Activated CD4-positive, alpha-beta memory T cell treated with anti-CD3 and anti-CD28 coated beads, Interleukin-2, amount 10 ng/mL, durations not matched to agents 7 days and 5 days (primary cell): ENCODE measurements at regions not wholly inside any gene's neighbourhood (a gene's known extent, or its start where the extent isn't known, plus 50 kb on each side); places are given as distances from the start of the nearest gene placed in this dataset.

Experiments
- CTCF ChIA-PET: fragments of 350-600 bp; sonication (Branson Sonifier 250); formaldehyde crosslinking; loops from one replicate; lab custom pipeline; 2021; ENCODE audit warnings: antibody characterized with exemption, inconsistent platforms; lab: Charles Lee
- POLR2A ChIA-PET: fragments of 350-600 bp; sonication (Branson Sonifier 250); formaldehyde crosslinking; loops from one replicate; lab custom pipeline; 2021; ENCODE audit warnings: antibody characterized with exemption; lab: Charles Lee
- DNase-seq: peaks from one replicate; pipeline ENCODE4 v3.0.0-alpha.2; 2020
- H3K27ac Mint-ChIP-seq: one replicate; pipeline ENCODE4 v1.8.0; 2021; ENCODE audit warnings: mild to moderate bottlenecking, mixed read lengths
- H3K27me3 Mint-ChIP-seq: one replicate; pipeline ENCODE4 v1.8.0; 2021; ENCODE audit warnings: mixed read lengths
- H3K36me3 Mint-ChIP-seq: one replicate; pipeline ENCODE4 v1.8.0; 2021; ENCODE audit warnings: low read depth, mixed read lengths
- H3K4me1 Mint-ChIP-seq: one replicate; pipeline ENCODE4 v1.8.0; 2021; ENCODE audit warnings: mixed read lengths
- H3K4me3 Mint-ChIP-seq: one replicate; pipeline ENCODE4 v1.8.0; 2021; ENCODE audit warnings: mild to moderate bottlenecking, mixed read lengths
- H3K9me3 Mint-ChIP-seq: one replicate; pipeline ENCODE4 v1.8.0; 2021; ENCODE audit warnings: mixed read lengths

DNA sequence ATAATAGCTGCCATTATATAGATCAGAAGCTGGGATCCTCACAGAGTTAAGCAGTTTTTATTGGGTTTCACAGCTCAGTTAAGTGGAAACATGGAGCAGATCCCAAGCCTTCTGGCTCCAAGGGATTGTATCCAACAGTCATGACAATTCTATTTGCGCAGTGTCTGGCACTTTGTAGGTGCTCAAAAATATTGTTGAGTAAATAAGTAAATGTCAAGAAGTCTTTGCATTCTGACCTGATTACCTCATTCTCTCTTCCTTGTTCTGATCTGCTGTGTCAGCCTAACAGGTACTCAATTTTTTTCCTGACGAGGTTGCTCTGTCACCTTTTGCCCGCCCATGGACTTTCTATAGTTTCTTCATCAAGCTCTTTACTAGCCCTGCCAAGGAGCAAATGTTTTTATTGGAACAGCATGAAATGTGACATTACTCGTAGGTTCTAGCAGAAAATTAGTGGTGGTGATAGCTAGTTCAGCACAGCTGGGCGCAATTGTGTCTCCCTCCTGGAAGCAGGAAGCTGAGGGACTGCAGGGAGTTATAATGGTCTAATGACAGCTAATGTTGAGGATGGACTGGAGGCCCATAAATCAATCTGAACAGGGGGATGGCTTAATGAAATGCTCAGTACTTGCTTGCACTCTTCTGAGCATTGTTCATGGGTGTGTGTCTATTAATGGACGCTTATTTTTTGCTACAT lies 680.2 kb downstream of the CCSER2 start:
- Mint-ChIP-seq H3K4me3 (no peak overlapping the region), H3K27me3 (no peaks in the 10 kb centered on the region), H3K4me1 (no peaks in the 10 kb centered on the region), H3K9me3 (no peaks in the 10 kb centered on the region), H3K36me3 (no peaks in the 10 kb centered on the region), H3K27ac (no peak overlapping the region)
- CTCF ChIA-PET = no interaction called here
- no peak for DNase-seq
- POLR2A ChIA-PET = no interaction called here

DNA sequence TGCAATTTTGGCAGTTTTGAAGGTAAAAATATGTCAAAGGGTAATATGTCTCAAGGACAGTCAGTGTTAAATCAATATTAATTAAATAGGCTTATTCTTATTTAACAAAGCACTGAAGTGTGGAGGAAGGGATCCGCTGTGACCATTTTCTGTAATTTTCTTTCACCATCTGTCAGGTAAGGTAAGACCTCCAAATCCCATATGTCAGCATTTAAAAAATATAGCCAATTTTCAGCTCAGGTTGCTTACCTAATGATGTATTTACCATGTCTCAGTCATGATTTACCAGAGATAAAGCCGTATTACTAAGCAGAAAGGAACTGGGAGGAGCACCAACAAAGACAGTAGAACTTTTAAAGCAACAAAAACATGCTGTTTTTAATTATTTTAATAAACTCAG lies 683.9 kb downstream of the CCSER2 start:
- ChIA-PET POLR2A (no interaction called here), CTCF (no interaction called here)
- DNase-seq = no peak
- H3K4me3 Mint-ChIP-seq = no peak overlapping the region
- no peaks in the 10 kb centered on the region for H3K27me3 Mint-ChIP-seq
- no peaks in the 10 kb centered on the region for H3K36me3 Mint-ChIP-seq
- no peak overlapping the region for H3K27ac Mint-ChIP-seq
- H3K9me3 Mint-ChIP-seq = no peaks in the 10 kb centered on the region
- no peaks in the 10 kb centered on the region for H3K4me1 Mint-ChIP-seq

- Mint-ChIP-seq H3K4me3 (no peak overlapping the region), H3K4me1 (no peaks in the 10 kb centered on the region), H3K27me3 (no peaks in the 10 kb centered on the region), H3K36me3 (no peaks in the 10 kb centered on the region), H3K9me3 (peaks cover 2% of the 10 kb centered on the region), H3K27ac (no peak overlapping the region)
- CTCF ChIA-PET = no interaction called here
- POLR2A ChIA-PET = no interaction called here
- no peak for DNase-seq
Measured at GRCh38 chr10:85026878-85027467, 698.6 kb downstream of the CCSER2 start.

- ChIA-PET CTCF (no interaction called here), POLR2A (no interaction called here)
- no peak overlapping the region for H3K27ac Mint-ChIP-seq
- no peaks in the 10 kb centered on the region for H3K27me3 Mint-ChIP-seq
- H3K9me3 Mint-ChIP-seq = peaks cover 9% of the 10 kb centered on the region
- no peaks in the 10 kb centered on the region for H3K4me1 Mint-ChIP-seq
- DNase-seq = no peak
- H3K4me3 Mint-ChIP-seq = no peak overlapping the region
- H3K36me3 Mint-ChIP-seq = no peaks in the 10 kb centered on the region
Measured at GRCh38 chr10:85032981-85033380, 704.6 kb downstream of the CCSER2 start.

DNA sequence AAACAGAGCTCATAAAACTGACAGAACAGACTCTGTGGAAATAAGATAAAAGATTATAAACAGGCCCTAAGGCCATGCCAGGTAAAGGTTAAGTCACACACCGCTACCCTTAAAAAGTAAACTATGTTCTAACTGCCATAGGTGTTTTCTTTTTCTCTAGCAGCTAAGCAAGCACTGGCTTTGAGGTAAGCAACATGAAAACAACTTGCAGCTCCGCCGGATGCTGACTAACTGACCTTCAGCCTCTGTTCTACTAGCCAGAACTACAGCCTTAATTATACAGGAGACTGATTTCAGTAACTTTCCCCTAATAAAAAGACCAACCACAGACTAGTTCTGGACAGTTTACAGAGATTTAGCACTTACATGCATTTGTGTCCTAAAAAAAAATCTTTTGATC lies 708.3 kb downstream of the CCSER2 start:
- ChIA-PET POLR2A (no interaction called here), CTCF (no interaction called here)
- Mint-ChIP-seq H3K36me3 (no peaks in the 10 kb centered on the region), H3K4me3 (no peak overlapping the region), H3K27ac (no peak overlapping the region), H3K4me1 (no peaks in the 10 kb centered on the region), H3K27me3 (no peaks in the 10 kb centered on the region), H3K9me3 (peaks cover 14% of the 10 kb centered on the region)
- DNase-seq = no peak

DNA sequence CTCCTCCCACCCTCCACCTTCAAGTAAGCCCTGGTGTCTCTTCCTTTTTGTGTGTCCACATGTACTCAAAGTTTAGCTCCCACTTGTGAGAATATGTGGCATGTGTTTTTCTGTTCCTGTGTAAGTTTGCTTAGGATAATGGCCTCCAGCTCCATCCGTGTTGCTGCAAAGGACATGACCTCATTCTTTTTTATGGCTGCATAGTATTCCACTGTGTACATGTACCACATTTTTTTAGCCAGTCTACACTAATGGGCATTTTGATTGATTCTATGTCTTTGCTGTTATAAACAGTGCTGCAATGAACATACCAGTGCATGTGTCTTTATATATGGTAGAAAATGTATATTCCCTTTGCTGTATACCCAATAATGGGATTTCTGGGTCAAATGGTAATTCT lies 710.9 kb downstream of the CCSER2 start:
- H3K36me3 Mint-ChIP-seq = no peaks in the 10 kb centered on the region
- POLR2A ChIA-PET = no interaction called here

DNA sequence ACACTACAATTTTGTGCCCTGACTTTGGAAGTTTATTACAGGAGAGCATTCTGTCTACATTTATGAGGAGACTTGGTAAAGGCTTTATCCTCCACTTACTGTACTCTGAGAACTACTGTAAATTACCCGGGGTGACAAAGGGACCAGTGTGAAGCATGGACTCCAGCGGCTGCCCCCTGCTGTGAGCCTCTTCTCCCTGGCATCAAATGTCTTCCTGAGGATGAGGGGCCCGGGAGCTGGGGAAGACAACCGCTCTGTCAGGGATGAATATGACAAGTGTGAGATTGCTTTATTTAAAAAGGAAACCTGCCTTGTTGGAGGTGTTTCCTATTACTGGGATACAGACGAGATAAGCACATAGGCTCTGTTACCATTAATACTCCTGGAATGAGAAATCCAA lies 714.8 kb downstream of the CCSER2 start:
- Mint-ChIP-seq H3K4me1 (no peaks in the 10 kb centered on the region), H3K27ac (no peak overlapping the region), H3K36me3 (no peaks in the 10 kb centered on the region), H3K4me3 (no peak overlapping the region), H3K27me3 (no peaks in the 10 kb centered on the region), H3K9me3 (peaks cover 7% of the 10 kb centered on the region)
- ChIA-PET POLR2A (no interaction called here), CTCF (no interaction called here)
- no peak for DNase-seq

More for the DNA sequence above, 710.9 kb downstream of the CCSER2 start:
- no peak overlapping the region for H3K4me3 Mint-ChIP-seq
- DNase-seq = no peak
- H3K27me3 Mint-ChIP-seq = no peaks in the 10 kb centered on the region
- CTCF ChIA-PET = no interaction called here
- H3K9me3 Mint-ChIP-seq = peaks cover 9% of the 10 kb centered on the region
- H3K4me1 Mint-ChIP-seq = no peaks in the 10 kb centered on the region
- H3K27ac Mint-ChIP-seq = no peak overlapping the region

DNA sequence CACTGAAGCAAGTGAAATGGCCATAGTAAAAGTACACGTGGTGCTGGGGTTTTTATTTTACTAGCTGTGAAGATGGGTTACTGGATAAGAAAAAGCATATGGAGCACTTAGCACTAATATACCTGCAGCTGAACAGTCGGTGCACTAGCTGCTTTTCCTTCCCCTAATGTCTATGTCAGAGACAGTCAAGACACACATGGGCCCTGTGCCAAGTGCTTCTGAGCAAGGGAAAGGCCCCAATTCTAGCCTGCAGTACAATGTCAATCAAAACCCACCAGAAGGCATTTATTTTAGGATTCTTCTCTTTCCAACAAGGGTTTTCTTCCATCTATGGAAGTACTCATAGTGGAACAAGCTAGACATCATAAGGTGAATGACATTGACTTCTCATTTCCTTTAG lies 716.7 kb downstream of the CCSER2 start:
- ChIA-PET CTCF (no interaction called here), POLR2A (no interaction called here)
- H3K27ac Mint-ChIP-seq = no peak overlapping the region

DNA sequence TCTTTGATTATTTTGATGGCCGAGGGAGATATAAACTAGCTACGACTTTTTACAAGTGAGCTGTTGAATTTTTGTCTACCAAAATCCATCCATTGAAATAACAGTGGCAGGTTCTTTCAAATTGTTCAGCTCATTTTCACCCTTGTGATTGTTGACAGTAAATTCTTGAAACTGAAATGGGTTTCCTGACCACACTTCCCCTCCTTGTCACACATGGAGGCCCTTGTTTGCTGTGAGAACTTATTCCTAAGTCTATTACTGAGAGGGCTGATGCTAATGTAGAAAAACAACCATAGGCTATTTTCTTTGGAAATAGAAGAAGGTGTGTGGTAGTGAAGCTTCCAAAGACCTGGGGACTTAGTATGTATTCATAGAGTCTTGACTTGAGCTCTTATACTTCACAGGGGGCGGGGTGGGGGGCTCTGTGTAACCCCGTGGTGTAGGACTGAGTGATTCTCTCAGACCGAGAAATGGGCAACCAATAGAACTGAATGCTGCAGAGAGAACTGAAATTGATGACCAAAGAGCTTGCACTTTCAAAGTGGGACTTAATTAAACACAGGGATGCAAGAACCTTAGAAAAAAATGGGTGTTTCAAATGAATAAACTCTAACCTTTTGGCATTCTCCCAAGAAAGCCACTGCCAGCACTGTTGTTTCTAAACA lies 718.9 kb downstream of the CCSER2 start:
- DNase-seq = no peak
- ChIA-PET CTCF (no interaction called here), POLR2A (no interaction called here)
- Mint-ChIP-seq H3K4me3 (no peak overlapping the region), H3K4me1 (no peaks in the 10 kb centered on the region), H3K36me3 (no peaks in the 10 kb centered on the region), H3K27me3 (no peaks in the 10 kb centered on the region), H3K9me3 (peaks cover under 1% of the 10 kb centered on the region), H3K27ac (no peak overlapping the region)

More for the DNA sequence above, 716.7 kb downstream of the CCSER2 start:
- H3K4me1 Mint-ChIP-seq = no peaks in the 10 kb centered on the region
- no peak overlapping the region for H3K4me3 Mint-ChIP-seq
- no peaks in the 10 kb centered on the region for H3K36me3 Mint-ChIP-seq
- H3K27me3 Mint-ChIP-seq = no peaks in the 10 kb centered on the region
- H3K9me3 Mint-ChIP-seq = no peaks in the 10 kb centered on the region
- no peak for DNase-seq

- Mint-ChIP-seq H3K36me3 (no peaks in the 10 kb centered on the region), H3K4me3 (no peak overlapping the region), H3K9me3 (peaks cover 2% of the 10 kb centered on the region), H3K4me1 (no peaks in the 10 kb centered on the region), H3K27ac (no peak overlapping the region), H3K27me3 (no peaks in the 10 kb centered on the region)
- ChIA-PET POLR2A (no interaction called here), CTCF (no interaction called here)
- DNase-seq = no peak
Measured at GRCh38 chr10:85047979-85048378, 719.6 kb downstream of the CCSER2 start.

DNA sequence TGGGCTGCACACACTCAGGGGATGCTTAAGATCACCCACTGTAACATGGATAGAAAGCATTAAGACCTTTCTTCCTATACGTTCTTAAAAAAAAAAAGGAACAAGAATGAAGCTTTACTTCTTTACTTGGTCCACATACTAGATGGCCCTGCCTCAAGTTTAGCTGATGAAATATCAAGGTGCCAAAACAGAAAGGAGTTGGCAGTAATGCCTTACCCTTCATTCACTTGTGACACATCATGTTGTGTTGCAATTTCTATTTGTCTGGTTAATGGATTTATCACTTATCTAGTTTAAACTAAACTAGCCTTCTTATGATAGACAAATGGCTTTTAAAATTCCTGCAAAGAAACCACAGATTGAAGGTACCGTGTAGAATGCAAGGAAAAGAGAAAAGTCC lies 720.3 kb downstream of the CCSER2 start:
- CTCF ChIA-PET = no interaction called here
- peaks cover 2% of the 10 kb centered on the region for H3K9me3 Mint-ChIP-seq
- no peak for DNase-seq

DNA sequence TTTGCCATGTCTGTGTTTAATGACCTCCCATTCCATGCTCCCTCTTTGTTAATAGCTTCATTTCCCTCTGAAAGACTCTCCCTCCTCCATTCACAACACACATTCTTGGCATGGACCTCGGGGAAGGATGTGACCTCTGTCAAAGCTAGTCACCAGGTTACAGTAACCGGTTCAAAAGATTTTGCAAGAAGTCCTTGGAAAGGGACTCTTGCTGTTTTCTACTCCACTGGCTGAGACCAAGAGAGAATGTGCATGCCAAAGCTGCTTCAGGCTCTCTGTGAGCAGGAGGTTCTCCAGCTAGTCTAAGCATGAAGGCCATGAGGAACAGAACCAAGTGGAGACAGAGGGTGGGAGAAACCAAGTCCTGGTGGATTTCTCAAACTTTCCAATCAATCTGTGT lies 732.6 kb downstream of the CCSER2 start:
- H3K4me1 Mint-ChIP-seq = no peaks in the 10 kb centered on the region
- H3K27ac Mint-ChIP-seq = no peak overlapping the region
- POLR2A ChIA-PET = no interaction called here
- peaks cover 6% of the 10 kb centered on the region for H3K9me3 Mint-ChIP-seq
- CTCF ChIA-PET = no interaction called here
- no peaks in the 10 kb centered on the region for H3K36me3 Mint-ChIP-seq
- no peaks in the 10 kb centered on the region for H3K27me3 Mint-ChIP-seq
- no peak overlapping the region for H3K4me3 Mint-ChIP-seq
- no peak for DNase-seq

More for the DNA sequence above, 720.3 kb downstream of the CCSER2 start:
- H3K27me3 Mint-ChIP-seq = no peaks in the 10 kb centered on the region
- no peak overlapping the region for H3K4me3 Mint-ChIP-seq
- POLR2A ChIA-PET = no interaction called here
- H3K4me1 Mint-ChIP-seq = no peaks in the 10 kb centered on the region
- H3K27ac Mint-ChIP-seq = no peak overlapping the region
- H3K36me3 Mint-ChIP-seq = no peaks in the 10 kb centered on the region

DNA sequence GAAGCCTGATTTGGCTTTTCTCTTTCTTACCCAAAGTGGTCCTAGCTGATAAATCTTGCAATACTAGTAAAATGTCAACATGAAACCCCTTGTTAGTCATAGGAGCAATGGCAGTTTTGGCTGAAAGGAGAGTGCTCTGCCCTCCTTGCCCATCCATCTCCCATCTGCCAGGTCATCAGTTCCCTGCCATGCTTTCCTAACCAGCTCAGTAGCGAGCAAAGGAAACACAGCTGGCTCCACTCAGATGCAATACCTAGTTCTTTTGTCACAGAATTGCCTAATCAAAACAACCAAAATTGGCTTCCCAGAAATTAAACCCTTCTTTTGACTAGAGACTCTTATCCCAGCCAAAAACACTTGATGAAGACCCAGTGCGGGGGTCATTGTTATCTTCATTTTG lies 733.0 kb downstream of the CCSER2 start:
- Mint-ChIP-seq H3K9me3 (peaks cover 6% of the 10 kb centered on the region), H3K4me3 (no peak overlapping the region), H3K27me3 (no peaks in the 10 kb centered on the region), H3K36me3 (no peaks in the 10 kb centered on the region), H3K27ac (no peak overlapping the region), H3K4me1 (no peaks in the 10 kb centered on the region)
- POLR2A ChIA-PET = no interaction called here
- DNase-seq = no peak
- CTCF ChIA-PET = no interaction called here

DNA sequence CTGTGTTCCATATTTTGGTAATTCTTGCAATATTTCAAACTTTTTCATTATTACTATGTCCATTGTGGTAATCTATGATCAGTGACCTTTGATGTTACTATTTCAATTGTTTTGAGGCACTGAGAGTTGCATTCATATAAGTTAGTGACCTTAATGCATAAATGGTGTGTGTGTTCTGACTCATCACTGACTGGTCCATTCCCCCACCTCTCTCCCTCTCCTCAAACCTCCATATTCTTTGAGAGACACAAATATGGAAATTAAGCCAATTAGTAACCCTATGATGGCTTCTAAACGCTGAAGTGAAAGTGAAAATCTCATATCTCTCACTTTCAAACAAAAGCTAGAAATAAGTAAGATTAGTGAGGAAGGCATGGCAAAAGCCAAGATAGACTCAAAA lies 739.6 kb downstream of the CCSER2 start:
- H3K4me1 Mint-ChIP-seq = no peaks in the 10 kb centered on the region
- H3K4me3 Mint-ChIP-seq = no peak overlapping the region
- no peaks in the 10 kb centered on the region for H3K36me3 Mint-ChIP-seq
- no peak overlapping the region for H3K27ac Mint-ChIP-seq
- no peaks in the 10 kb centered on the region for H3K27me3 Mint-ChIP-seq
- ChIA-PET POLR2A (no interaction called here), CTCF (no interaction called here)
- H3K9me3 Mint-ChIP-seq = no peaks in the 10 kb centered on the region
- no peak for DNase-seq
